ENCODE measurements at regions not wholly inside any gene's neighbourhood (a gene's known extent, or its start where the extent isn't known, plus 50 kb on each side); places are given as distances from the start of the nearest gene placed in this dataset.
"Not testable (repeated sequence)": the region's sequence is repeated elsewhere in the genome, so short reads cannot be mapped to it uniquely, and the experiment has no call there.

DNA sequence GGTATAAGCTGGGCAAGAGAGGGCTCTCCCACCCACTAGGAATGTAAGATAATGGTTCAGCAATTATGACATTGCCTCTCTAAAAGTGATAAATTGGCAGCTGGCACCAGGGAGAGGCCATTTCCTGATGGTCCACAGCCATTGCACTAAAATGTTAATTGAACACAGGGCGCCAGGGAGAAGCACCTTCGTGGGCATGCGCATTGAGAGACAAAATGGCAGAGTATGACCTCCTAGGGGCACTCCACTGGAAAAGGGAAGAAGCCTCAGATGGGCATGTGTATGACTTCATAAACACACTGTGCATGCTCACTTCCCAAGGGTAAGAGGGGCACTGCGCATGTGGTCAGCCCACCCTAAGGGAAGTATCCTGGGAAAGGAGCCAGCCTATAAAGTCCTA lies 419.2 kb downstream of the AGTPBP1 start:
- no peak for DNase-seq

DNA sequence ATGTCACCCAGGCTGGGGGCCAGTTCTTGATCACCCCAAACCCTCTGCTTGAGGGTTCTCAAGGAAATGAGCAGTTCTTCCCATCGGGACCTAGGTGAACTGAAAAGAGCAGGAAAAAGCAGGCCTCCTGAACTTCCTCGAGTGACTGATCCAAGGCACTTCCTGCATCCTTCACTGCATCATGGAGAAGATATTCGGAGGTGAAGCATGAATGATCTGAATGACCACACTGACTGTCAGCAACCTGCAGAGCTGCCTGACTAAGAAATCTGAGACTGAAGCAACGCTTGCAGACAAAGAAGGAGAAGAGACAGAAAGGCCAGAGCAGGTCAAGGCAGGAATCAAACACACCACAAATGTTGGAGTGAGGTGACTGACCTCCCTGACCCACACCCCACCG lies 420.2 kb downstream of the AGTPBP1 start:
- no peak for DNase-seq

- no peak for DNase-seq
These were observed 421.7 kb downstream of the AGTPBP1 start for GRCh38 chr9:85319936-85320656.

- not testable (repeated sequence) for DNase-seq
These were observed 426.2 kb downstream of the AGTPBP1 start for GRCh38 chr9:85315535-85315934.

GRCh38 chr9:85310573-85310972 lies 431.2 kb downstream of the AGTPBP1 start:
- no peak for DNase-seq

GRCh38 chr9:85303757-85304134 lies 438.0 kb downstream of the AGTPBP1 start:
- DNase-seq: no peak

DNA sequence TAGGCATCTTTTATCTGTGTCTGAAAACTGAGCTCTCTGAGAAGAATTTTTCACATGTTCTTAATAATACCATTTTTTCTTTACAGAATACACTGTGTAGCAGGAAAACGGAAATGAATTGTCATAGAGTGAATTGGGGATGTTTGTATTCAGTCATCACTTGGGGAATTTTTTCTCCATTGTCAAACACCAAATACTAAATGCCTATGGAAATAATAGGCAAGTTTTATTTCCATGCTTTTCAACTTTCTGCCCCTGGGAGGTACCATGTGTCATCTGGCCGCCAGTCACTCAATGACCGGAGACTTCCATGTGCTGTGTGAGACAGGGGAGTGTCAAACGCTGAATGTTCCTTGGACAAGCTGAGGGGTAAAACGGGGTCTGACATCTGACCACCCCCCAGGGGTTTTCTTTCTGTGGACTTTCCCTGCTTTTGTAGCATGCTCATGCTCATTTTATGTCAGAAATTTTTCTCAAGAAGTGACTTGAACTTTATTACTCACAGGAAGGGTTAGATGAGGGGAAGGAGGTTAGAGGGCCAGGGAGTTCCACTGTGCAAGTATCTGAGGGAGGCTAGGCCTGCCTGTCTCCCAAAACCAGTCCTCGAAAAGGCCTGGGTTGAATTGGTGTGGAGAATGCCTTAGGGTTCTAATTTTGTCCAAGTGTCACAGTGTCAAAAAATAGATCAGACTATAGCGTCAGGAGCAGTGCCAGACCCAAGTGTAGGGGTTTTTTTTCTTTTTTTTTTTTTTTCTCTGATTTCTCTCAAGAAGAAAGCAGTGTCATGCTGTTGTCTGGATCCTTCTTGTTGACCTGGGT lies 438.6 kb downstream of the AGTPBP1 start:
- DNase-seq: no peak

DNA sequence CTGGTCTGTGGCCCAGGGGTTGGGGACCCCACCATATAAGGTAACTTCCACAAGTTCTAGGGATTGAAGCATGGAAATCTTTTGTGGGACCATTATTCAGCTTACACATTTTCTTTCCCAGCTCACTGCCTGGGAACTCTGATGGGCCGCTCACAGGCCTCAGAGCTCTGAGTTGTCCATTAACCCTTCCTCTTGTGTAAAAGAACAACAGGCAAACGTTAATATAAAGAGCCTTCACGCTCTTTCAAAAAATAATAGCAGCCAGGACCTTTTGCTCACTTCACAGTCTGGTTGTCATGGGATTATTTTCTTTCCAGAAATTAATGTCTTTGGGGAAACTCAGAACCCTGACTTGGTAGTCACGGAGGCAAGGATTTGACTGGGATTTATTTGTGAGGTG lies 443.3 kb downstream of the AGTPBP1 start:
- no peak for DNase-seq

GRCh38 chr9:85295244-85295643 lies 446.5 kb downstream of the AGTPBP1 start:
- DNase-seq: not testable (repeated sequence)

DNA sequence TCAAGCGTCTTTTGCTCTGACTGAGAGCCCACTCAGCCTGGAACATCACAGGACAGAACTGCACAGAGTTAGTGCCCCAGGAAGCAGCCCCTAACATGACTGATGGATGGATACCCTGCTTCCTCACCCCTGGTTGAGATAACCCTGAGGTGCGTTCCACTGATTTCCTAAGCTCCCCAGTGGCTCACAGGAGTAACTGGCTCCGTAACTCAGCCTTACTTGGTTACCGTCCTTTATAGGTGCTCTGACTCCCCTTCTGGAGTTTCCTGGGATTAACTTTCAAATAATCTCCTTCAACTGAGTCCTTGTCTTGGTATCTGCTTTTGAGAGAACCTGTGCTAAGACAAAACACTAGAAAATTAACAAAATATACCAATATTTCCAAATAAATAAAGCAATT lies 449.5 kb downstream of the AGTPBP1 start:
- DNase-seq: no peak

DNA sequence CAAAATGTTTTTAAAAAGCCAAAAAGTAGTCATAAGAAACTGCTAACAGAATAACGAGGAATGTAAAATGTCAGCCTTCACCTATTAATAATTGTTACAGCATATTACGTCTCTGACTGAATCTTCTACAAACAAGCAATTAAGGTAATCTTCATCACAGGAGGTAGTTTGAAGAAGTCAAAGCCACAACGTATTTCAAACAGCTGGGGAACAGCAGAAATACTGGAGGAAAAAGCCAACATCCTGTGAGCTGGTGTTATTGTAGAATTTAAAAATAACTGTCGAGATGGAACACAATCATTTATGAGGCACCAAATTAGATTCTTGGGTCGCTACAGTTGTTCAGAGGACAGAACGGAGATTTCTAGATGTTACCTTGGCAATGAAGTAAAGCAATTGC lies 450.5 kb downstream of the AGTPBP1 start:
- DNase-seq: no peak

GRCh38 chr9:85290019-85290418 lies 451.7 kb downstream of the AGTPBP1 start:
- no peak for DNase-seq

DNA sequence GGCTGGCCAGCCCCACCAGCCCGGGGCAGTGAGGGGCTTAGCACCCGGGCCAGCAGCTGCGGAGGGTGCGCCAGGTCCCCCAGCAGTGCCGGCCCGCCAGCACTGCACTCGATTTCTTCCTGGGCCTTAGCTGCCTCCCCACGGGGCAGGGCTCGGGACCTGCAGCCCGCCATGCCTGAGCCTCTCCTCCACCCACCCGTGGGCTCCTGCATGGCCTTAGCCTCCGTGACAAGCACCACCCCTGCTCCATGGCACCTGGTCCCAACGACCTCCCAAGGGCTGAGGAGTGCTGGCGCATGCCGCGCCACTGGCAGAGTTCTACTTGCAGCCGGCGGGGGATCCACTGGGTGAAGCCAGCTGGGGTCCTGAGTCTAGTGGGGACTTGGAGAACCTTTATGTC lies 452.6 kb downstream of the AGTPBP1 start:
- no peak for DNase-seq

GRCh38 chr9:85283421-85283820 lies 458.3 kb downstream of the AGTPBP1 start:
- no peak for DNase-seq

GRCh38 chr9:85278769-85279168 lies 463.0 kb downstream of the AGTPBP1 start:
- DNase-seq: no peak

- DNase-seq: no peak
These were observed 465.0 kb downstream of the AGTPBP1 start for GRCh38 chr9:85276741-85277140.

GRCh38 chr9:85269811-85270210 lies 471.9 kb downstream of the AGTPBP1 start:
- DNase-seq: no peak

- no peak for DNase-seq
These were observed 473.6 kb downstream of the AGTPBP1 start for GRCh38 chr9:85268131-85268530.

DNA sequence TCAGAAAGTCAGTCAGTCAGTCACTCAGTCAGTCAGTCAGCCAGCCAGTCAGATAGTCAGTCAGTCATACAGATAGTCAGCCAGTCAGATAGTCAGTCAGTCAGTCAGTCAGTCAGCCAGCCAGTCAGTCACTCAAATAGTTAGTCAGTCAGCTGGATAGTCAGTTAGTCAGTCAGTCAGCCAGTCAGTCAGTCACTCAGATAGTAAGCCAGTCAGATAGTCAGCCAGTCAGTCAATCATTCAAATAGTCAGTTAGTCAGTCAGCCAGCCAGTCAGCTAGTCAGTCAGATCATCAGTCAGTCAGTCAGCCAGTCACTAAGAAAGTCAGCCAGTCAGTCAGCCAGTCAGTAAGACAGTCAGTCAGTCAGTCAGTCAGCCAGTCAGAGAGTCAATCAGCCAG lies 477.1 kb downstream of the AGTPBP1 start:
- DNase-seq: no peak

DNA sequence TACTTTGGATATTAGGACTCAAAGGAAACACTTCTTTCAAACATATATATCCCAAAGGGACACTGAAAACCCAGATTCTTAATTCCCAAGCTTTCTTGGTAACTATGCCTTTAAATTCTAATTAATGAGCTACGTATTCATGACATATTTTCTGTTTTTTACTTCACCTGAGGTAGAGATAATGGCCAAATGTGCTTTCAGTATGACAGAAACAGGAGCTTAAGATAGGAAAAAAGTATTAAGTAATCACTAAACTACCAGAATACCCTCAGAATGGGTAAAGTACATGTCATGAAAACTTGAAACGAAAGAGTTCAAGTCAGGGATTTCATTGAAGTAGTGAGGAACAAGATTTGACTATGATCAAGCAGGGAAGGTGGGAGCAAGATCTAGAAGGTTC lies 478.5 kb downstream of the AGTPBP1 start:
- no peak for DNase-seq

- DNase-seq: no peak
These were observed 479.4 kb downstream of the AGTPBP1 start for GRCh38 chr9:85262333-85262732.

DNA sequence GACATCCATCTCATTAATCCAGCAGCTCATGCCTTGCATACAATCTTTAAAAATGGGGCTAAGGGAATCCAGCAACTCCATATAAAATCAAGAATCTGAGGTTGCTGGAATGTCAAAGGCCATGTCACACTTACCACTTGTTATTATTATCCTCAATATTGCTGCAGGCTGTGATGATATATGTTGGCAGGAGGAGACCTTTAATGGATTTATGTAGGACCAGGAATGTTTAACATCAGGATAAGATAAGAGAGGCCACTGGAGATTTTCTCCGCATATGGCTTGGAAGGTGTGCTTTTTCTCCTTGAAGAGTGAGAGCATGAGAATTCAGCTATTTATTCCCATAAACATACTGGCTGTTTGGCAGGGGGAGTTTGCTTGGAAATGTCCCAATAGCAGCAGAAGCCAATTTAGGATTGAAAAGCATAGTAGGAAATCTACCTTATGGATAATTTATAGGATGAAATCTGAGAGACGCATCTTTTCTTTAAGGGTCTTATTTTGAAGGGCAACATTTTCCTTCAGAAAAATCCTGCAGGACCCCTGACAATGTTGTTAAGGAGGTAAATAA lies 481.4 kb downstream of the AGTPBP1 start:
- DNase-seq: no peak

DNA sequence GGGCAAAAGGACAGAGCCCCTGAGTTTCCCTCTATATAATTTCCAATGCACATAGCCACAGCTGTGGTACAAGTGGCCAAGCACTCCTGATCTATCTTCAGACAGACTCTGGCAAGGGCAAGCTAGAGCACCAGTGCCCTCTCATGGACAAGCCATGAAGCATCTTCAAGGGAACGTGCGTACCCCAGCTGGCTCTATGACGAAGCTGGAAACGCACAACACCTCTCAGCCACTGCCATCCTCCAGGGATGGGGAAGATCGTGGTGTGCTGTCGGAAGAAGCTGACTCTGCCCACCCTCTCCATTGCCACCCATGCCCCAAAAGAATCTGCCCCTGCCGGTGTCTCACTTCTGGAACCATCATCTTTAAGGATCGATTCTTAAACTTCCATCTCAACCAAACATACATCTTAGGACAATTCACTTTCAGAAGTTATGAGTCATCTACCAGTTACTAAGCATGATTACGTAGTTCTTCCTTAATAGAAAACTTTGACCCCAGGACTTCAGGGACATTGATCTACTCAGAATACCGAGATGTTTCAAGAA lies 482.9 kb downstream of the AGTPBP1 start:
- no peak for DNase-seq

DNA sequence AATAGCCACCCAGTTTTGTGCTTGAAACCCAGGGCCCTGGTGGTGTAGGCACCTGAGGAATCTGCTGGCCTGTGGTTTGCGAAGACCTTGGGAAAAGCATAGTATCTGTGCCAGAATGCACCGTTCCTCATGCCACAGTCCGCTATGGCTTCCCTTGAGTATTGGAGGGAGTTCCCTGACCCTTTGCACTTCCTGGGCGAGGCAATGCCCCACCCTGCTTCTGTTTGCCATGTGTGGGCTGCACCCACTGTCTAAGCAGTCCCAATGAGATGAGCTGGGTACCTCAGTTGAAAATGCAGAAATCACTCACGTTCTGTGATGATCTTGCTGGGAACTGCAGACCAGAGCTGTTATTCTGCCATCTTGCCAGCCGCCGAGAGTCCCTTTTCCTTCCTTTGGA lies 483.5 kb downstream of the AGTPBP1 start:
- no peak for DNase-seq

Measured in NCI-H2107 (cell line).